T-helper 2 cell treated with Interferon-gamma antibody and Interleukin-4, amounts not matched to agents 100 ng/mL and 5 ng/mL, for 36 hours (primary cell): ENCODE measurements at regions not wholly inside any gene's neighbourhood (a gene's known extent, or its start where the extent isn't known, plus 50 kb on each side); places are given as distances from the start of the nearest gene placed in this dataset.

Source experiments
- intact Hi-C: fragments of 100-400 bp; cut with micrococcal nuclease; formaldehyde crosslinking; loops from one replicate; pipeline ENCODE4 v1.15.1; 2023

DNA sequence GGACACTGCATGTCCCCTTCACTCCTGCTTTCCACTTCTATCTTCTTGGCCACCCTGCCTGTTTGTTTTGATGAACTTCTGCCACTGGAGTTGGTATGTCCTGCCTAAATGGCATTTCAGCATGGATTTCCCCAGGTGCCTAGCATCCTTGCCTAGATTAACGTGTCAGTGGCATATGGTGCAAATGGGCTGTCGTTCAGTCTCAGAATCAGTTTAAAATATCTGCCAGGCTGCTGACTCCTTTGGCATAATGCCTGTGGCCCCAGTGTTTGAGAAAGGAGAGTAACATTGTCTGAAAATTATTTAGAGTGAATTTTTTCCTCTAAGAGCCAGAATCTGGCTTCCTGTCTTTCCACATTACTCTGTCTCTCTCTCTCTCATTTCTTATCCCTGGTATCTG is 64.9 kb upstream of the BARHL2 start:
- intact Hi-C loops, result no loop called here

DNA sequence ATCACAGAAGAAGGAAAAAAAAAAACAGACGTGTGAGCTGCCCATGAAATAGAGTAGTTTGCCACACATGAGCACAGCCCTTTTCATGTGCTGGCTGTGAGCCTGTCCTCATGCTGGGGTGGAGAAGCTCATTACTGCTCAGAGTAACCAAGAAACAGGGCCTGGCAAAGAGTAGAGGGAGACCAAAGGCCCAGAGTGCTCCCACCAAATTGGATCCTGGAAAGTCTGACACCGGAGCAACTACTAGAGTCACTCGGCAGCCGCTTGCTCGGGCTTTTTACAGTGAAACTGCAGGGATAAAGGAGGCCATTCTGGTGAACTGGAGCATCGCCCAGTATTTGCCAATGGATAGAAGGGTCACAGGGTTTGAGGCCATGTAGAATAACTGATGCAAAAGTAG is 64.4 kb upstream of the BARHL2 start:
- intact Hi-C loops, result no loop called here

DNA sequence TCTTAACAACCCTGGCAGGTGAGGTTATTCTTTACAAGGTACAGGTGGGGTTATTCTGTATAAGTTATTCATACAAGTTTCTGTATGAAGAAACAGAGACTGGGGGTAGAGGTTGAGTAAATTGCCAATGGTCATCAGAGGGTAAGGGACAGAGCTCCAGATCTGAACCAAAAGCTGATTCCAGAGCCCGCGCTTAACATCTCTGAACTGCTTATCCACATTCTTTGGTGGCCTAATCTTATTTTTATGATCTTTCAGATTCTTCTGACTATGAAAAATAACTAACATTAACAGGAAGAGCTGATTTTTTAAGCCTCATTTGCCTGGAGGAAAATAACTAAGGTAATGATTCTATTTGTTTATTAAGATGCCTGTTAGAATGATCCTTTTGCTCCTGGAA is 63.9 kb upstream of the BARHL2 start:
- intact Hi-C loops, result no loop called here

DNA sequence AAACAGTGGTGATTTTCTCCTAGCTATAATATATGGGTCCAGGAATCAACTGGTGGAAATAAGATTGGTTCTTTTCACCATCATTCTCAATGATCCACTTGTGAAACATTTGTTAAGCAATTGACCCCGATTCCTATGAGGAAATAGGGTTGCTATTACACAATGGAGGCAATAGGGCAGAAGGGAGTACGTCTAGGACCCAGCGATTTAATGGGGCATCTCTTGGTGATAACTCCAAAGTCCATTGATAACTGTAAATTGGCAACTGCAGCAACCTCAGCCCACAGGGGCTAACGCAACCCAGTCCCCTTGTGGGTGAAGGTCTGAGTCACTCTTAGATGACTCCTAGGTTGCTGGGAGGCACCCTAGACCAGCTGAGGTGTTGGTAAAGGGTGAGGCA is 62.5 kb upstream of the BARHL2 start:
- intact Hi-C loops, result no loop called here

DNA sequence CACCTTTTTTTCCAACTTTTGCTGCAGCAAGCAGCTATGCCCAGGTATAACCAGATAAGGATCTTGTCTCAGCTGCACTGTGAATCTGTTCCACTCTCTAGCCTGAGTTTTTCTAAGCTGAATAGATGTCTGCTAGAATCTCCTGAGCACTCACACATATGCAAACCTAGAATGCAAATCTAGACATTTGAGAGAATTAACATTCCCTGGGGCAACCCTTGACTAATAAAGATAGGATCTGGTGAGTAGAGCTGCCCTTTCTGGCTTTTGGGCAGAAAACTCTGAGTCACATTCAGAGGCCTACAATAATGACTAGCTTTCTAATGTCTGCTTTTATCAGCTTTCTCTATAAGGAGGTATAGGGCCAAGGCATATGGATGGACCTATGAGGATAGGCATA is 61.4 kb upstream of the BARHL2 start:
- intact Hi-C loops, result no loop called here

DNA sequence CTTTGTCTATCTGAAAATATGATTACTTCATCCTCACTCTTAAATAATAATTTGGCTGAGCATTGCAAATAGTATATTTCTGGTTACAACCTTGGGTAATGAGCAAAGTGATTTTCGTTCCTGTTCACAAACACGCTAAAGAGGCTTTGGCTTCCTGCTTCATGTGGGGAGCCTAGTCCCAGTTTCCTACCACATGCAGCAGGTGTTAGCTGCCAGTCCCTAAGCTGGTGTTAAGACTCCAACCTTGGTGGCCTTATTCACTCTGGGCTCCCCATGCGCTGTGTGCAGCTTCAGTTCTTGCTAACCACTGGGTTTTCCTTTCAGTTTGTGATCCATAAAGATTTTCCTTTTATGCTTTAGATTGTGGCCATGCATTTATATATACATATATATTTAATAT is 56.7 kb upstream of the BARHL2 start:
- intact Hi-C loops, result no loop called here

DNA sequence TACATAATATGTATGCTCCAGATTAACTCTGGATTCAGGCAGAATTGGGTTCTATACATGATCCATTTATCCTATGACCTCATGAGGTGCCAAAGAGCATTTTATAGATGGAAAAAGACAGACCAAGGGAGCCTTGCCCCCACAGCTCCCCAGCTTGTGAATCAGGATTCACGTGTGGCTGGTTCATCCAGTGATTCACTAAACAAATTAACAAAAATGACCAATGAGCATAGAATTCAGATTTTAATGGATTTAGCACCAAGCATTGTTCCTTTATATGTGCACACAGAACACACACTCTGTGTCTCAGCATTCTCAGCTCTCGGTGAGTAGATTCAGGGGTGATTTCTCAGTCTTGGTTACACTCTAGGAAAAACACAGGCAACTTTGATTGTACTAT is 51.7 kb upstream of the BARHL2 start:
- intact Hi-C loops, result no loop called here

DNA sequence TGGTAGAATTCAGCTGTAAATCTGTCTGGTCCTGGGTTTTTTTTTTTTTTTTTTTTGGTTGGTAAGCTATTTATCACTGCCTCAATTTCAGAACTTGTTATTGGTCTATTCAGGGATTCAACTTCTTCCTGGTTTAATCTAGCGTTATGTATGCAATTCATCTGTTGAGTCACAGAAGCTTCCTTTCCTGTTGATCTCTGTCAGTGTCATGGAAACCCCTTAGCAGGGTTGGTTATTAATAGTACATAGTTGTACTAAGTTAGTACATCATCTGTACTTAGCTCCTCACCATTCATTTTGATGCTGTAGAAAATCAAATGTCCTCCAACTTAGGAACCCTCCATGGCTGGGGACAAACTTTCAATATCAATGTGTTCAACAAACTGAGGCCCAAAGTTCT is 51.0 kb upstream of the BARHL2 start:
- intact Hi-C loops, result no loop called here
